ENCODE measurements at regions not wholly inside any gene's neighbourhood (a gene's known extent, or its start where the extent isn't known, plus 50 kb on each side); places are given as distances from the start of the nearest gene placed in this dataset.
"Not testable (repeated sequence)": the region's sequence is repeated elsewhere in the genome, so short reads cannot be mapped to it uniquely, and the experiment has no call there.

DNA sequence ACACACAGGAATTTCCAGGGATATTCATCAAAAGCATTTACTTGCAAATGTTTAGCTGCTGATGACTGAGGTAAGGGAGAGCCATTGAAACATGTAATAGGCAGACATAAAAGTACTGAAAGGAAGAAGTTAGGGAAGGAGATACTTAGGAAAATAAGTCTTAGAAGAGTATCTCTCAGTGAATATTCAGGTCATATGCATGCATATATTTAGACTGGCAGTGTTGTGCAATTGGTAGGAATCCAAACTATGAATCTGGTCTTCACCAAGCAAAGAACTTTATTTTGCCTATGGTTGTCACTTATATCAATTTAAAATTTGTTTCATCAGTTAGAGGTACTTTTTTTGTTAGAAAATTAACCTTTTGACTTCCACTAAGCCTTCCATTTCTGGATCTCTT is 1490.7 kb downstream of the SUCLG1 start:
- DNase-seq (ENCODE audit: low spot score), result no peak

DNA sequence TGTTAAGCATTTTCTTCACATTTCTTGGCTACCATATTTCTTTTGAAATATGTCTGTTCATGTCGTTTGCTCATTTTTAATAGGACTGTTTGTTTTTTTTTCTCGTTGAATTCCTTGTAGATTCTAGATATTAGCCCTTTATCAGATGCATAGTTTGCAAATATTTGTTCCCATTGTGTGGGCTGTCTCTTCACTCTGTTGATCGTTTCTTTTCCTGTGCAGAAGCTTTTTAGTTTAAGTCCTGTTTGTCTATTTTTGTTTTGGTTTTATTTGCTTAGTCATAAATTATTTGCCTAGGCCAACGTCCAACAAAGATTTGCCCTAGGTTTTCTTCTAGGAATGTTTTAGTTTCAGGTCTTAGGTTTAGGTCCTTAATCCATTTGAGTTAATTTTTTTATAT is 1494.7 kb downstream of the SUCLG1 start:
- DNase-seq (ENCODE audit: low spot score), result no peak

DNA sequence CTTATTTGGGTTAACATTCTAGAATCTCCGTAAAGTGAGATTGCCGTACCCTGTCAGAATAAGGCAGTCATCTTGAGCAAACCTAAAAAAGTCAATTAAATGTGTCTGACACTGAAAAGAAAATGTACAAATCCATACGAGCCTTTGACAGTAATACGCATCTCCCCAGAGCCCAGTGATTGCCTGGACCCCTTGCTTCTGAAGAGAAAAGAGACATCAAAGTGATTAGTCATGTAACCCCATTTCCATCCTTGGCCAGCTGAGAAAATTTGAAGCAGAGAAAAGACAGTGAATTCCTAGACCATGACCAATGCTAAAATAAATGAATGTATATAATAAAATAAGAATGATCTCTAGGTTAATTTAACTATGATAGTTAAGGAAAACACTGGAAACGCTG is 1499.4 kb downstream of the SUCLG1 start:
- DNase-seq (ENCODE audit: low spot score), result no peak

DNA sequence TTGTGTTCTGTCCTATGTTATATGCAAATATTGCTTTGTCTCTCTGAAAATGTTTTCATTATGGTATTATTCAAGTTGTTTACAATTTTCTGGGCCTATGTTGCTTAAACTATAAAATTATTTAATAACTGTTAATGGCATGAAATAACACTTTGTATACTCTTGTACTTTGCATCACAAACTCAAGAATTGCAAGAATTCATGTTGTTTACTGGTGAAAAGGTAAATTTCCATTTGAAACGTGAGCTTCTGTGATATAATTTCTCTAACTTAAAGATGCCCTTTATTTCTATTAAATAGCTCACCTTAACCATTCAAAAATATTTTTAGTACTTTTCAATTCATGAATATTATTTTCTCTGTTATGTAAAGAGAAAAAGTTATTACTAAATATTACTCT is 1504.2 kb downstream of the SUCLG1 start:
- DNase-seq (ENCODE audit: low spot score), result no peak

DNA sequence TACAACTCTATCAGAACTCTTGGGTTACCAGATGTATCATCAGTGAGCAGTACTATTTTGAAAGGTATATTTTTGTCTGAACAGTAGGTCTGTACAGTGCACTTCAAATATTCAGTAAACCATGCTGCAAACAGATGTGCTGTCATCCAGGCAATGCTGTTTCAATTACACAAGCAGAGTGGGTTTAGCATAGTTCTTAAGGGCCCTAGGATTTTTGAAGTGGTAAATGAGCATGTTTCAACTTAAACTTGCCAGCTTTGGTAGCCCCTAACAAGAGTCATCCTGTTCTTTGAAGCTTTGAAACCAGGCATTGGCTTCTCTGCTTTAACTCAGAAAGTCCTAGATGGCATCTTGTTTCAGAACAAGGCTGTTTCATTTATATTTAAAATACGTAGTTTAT is 1519.9 kb downstream of the SUCLG1 start:
- no peak for DNase-seq (ENCODE audit: low spot score)

DNA sequence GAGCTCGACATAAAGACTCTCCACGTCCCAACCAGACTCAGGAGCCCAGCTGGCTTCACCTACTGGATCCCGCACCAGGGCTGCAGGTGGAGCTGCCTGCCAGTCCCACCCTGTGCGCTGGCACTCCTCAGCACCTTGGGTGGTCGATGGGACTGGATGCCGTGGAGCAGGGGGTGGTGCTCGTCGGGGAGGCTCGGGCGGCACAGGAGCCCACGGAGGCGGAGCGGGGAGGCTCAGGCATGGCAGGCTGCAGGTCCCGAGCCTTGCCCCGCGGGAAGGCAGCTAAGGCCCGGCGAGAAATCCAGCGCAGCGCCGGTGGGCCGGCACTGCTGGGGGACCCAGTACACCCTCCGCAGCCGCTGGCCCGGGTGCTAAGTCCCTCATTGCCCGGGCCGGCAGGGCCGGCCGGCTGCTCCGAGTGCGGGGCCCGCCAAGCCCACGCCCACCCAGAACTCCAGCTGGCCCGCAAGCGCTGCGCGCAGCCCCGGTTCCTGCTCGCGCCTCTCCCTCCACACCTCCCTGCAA is 1520.7 kb downstream of the SUCLG1 start:
- DNase-seq (ENCODE audit: low spot score), result not testable (repeated sequence)

DNA sequence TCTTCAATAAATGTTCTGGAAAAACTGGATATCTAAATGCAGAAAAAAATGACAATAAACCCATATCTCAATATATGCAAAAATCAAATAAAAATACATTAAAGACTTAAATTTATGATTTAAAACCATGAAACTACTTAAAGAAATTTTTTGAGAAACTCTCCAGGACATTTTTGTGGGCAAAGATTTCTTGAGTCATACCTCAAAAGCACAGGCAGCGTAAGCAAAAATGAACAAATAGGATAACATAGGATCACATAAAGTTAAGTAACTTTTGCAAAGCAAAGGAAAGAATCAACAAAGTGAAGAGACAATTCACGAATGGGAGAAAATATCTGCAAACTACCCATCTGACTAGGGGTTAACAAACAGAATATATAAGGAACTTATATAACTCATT is 1545.5 kb downstream of the SUCLG1 start:
- DNase-seq (ENCODE audit: low spot score), result no peak

DNA sequence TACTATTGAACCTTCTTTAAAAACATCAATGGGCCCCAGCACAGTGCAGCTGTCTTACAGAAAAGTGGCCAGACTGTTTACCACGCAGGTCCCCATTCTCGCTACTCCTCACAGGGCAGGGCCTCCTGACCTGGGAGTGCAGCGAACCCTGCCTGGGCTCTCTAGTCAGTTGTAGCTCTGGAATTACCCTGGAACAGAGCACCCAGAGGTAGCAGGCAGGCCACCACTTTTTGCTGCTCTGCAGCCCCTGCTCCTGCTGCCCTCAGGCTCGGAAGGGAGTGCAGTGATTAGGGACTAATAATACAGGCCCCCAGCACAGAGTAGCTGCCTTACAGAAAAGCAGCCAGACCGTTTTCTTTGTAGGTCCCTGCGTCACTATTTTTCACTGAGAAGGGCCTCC is 1563.0 kb downstream of the SUCLG1 start:
- no peak for DNase-seq (ENCODE audit: low spot score)

DNA sequence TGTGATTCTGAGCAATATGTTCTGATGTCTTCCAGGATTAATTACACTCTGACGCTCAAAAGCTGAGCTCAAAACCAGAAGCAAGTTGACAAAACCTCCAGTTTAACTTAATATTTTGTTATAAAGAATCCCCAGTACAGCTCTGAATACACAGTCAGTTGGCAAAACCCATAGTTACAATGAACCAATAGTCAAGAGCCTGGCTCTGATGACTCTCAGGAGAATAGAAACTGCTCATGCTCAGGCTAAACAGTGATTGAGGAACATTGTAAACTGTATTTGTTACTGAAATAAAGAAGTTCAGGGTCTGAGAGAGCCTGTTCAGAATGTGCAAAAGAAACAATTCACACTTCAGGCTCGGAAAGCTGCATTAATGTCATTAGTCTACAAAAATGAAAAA is 1565.9 kb downstream of the SUCLG1 start:
- no peak for DNase-seq (ENCODE audit: low spot score)

DNA sequence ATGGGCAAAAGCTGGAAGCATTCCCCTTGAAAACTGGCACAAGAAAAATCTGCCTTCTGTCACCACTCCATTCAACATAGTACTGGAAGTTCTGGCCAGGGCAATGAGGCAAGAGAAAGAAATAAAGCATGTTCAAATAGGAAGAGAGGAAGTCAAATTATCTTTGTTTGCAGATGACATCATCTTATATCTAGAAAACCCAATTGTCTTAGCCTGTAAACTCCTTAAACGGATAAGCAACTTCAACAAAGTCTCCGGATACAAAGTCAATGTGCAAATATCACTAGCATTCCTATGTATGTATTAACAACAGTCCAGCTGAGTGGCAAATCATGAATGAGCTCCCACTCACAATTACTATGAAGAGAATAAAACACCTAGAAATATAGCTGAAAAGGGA is 1579.3 kb downstream of the SUCLG1 start:
- DNase-seq (ENCODE audit: low spot score), result no peak

DNA sequence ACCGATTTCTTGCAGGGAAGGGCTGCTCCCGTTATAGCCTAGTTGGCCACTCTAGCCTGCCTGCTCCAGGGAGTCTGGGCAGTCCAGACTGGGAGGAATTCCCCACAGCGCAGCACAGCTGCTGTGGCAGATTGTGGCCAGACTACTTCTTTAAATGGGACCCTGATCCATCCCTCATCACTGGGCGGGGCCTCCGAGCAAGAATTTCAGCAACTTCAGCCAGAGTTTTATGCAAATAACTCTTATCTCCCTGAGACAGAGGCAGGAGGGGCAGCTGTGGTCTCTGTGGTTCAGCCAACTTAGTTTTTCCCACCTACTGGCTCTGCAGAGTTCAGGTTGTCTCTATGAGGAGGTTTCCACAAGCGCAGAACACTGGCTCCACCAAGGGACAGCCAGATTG is 1583.2 kb downstream of the SUCLG1 start:
- peak; percentile 4 for DNase-seq (ENCODE audit: low spot score)

DNA sequence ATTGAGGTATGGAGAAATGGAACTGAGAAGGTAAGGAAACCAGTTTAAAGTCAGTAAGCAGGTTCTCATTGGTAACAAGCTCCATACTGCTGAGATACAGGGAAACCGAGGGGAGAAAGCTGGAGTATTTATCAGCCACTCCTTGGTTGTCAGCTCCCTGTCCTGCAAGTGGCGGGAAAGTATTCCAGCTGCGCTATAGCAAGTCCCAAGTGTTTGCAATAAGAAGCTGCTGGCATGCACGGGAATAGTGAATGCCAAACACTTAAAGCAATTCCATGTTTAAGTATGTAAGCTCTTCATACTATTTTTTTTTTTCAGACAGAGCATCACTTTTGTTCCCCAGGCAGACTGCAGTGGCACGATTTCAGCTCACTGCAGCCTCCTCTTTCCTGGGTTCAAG is 1601.1 kb downstream of the SUCLG1 start:
- no peak for DNase-seq (ENCODE audit: low spot score)

DNA sequence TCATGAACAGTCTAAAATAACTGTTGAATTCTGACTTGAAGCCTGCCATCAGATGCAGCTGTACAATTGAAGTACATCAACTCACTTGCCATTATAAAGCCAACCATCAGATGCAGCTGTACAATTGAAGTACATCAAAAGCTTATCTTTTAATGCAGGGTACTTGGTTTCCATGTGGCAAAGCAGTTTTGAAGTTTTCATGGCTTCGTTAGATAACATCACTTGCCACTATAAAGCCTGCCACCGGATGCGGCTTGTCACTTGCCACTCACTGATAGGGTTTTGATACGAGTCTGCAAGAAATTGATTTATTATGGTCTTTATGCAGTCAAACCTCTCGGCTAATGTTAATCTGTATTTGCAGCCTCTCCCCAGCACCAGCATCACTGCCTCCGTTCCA is 1605.8 kb downstream of the SUCLG1 start:
- DNase-seq (ENCODE audit: low spot score), result peak; percentile 2

DNA sequence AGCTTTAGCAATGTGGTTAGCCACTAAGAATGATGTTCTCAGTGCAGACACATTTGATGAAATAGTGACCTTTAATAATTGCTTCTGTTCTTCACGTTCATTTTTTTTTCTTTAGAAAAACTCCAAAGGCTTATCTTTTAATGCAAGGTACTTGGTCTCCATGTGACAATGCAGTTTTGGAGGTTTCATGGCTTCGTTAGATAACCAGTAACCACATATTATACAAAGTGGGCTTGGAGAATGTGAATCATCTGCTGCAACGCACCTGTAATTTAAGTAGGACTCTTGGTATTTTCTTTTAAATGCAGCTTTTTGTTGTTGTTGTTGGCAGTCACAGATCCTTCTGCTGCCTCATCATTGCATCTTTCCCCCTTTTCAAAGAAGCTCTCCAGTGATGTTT is 1606.3 kb downstream of the SUCLG1 start:
- no peak for DNase-seq (ENCODE audit: low spot score)

DNA sequence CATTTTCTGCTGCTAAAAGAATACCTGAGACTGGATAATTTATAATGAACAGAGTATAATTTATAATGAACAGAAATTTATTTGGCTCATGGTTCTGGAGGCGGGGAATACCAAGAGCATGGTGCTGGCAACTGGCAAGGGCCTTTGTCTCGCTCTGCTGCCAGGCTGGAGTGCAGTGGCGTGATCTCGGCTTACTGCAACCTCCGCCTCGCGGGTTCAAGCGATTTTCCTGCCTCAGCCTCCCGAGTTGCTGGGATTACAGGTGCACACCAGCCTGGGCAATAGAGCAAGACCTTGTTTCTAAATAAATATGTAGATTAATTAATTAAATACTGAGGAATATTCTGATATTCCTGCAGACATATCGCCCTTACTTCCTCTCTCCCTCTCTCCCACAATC is 1610.8 kb downstream of the SUCLG1 start:
- no peak for DNase-seq (ENCODE audit: low spot score)

DNA sequence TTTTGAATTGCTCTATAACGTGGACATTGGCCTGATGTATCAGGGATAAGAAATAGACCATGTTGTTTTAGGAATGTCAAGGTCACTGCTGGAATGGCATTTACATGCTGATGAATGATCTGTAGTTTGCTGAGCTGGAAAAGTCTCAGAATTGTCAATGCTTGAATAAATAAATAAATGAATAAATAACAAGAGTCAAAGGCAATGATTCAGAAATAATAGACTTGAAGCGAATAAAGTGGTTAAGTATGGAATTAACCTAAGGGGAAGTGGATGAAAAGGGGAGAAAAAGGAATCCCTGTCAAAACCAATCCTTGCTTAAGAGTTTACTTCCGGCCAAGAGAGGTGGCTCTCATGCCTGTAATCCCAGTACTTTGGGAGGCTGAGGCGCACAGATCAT is 1620.0 kb downstream of the SUCLG1 start:
- no peak for DNase-seq (ENCODE audit: low spot score)

DNA sequence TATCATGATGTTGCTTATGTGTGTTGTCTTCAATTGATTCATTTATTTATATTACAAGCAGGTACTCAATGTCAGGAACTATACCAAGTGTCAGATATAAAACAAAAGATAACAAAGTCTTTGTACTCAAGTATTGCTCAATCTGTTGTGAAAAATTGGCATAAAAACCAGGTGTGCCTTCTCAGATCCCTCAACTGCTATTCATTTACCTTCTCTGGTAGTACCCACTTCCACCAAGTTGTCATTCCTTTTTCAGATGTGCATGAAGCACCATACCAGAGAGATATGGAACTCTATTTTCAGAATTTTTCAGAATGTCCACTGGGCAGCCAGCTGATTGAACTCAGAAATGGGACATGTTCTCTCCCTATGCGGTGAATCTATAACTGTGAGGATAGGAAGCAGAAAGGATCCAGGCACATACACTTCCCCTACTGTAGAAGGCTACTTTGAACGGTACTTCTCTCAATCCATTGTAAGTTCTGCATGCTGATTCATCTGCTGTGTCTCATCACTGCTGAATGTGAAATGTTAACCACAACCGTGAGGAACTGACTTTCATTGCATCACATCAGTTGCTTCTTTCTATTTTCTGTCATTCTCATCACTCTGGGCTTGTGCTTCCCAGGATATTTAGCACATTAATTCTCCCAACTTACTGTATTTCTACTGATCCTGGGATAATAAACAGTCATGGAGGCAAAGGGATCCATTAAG is 1621.3 kb downstream of the SUCLG1 start:
- no peak for DNase-seq (ENCODE audit: low spot score)

DNA sequence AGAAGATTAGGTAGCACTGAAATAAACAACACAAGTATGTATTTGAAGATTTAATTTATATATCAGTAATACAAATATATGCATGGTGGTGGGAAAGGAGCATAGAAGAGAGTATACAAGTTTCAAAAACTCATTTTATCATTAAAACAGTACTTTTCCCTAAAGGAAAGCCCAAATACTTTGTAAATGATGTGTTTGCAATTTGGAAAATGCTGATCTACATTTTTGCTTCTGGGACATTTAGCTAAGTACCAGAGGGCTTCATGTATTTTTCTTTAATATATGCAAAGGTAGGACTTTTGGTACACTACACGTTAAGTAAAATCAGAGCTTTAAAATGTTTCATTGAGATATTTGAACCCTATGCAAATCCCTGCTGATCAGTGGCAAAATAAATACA is 1624.2 kb downstream of the SUCLG1 start:
- DNase-seq (ENCODE audit: low spot score), result no peak

DNA sequence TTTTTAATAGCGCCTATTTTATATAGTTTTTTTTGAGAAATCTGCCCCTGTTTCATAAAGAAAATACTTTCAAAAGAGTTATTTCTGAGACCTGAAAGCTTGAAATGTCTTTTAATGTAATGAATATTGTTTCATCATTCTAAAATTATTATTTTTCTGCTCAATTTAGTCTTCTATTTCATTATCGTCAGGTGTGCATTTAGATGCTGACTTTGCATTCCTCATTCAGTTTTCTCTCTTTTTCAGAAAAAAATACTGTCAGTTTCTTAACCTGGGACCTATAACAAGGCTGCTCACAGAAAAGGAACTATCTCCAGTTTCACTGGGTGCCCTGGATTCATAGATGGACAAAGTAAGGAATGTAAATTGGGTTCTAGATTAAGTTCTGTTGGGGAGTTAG is 1631.7 kb downstream of the SUCLG1 start:
- no peak for DNase-seq (ENCODE audit: low spot score)

DNA sequence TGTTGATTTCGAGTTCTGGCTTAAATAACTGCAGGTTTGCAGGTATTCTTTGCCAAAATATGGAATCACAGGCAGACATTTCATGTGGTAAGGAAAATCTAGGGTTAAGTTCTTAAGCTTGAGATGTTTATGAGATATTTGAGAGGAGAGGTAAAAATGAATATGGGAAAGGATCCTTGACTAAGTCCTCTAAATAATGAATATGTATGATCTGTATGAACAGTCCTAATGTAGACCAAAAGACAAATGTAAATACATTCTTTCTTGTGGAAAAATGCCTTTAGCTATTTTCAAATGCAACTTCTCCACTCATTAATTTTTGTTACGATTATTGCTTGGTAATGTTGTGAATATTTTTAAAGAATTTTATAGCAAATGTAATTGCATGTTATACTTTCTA is 1632.6 kb downstream of the SUCLG1 start:
- no peak for DNase-seq (ENCODE audit: low spot score)

DNA sequence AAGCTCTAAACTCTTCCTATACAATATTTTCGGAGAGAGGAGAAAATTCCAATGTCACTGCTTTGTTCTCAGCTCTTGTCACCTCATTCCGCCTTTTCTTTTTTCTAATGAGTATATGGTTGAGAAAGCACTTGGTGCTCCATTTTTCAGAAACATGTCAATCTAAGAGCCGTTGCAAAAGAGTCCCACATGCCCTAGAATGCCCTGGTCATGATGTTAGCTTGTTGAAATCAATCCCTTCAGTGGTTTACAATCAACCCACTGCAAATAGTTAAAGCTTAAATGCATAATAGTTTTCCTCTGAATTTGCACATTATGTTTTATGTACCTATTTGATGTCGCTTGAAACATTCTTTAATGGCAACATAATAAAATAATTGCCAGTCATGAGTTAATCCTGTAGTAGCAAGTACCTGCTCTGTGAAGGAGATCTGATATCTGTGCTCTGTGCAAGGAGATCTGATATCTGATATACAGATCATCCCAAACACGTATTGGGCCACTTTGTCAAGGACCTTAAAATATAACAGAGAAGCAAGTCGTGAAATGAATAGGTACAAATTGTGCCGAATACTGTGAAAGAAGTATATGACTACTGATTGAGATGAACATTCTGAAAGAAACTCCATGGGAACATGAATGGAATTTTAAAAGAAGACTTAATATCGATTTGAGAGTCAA is 1633.5 kb downstream of the SUCLG1 start:
- no peak for DNase-seq (ENCODE audit: low spot score)

DNA sequence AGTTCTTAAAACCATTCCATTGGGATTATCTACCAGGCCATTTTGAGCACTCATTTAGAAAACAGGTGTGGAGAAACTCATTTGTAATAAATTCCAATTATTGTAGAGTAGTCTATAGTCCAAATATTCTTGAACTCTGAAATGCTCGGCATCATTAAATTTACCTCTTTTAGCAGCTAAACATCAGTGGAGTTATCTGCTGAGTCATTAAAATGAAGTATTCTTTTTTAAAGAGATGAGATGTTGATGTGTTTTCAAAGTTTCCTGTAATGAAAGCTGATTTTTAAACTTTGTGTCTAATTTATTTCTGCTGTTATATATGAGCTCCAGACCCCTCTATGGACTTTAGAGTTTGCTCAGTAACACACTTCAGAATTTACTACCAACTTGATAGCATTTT is 1635.2 kb downstream of the SUCLG1 start:
- DNase-seq (ENCODE audit: low spot score), result no peak

DNA sequence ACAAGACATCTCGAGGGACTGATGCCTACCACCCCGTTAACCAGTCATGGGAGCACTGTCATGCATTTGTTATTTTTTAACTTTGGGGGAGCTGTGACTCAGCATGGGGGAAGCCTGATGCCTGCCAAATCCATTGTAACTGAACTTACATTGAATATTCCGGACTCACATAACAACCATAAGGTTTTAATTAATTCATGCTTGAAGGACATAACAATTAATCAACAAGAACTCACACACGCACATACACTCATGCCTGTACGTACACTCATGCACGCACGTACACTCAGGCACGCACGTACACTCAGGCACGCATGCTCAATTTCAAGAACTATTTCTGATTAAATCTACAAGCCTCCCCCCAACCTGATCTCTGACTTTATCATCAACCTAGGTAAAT is 1639.1 kb downstream of the SUCLG1 start:
- no peak for DNase-seq (ENCODE audit: low spot score)

DNA sequence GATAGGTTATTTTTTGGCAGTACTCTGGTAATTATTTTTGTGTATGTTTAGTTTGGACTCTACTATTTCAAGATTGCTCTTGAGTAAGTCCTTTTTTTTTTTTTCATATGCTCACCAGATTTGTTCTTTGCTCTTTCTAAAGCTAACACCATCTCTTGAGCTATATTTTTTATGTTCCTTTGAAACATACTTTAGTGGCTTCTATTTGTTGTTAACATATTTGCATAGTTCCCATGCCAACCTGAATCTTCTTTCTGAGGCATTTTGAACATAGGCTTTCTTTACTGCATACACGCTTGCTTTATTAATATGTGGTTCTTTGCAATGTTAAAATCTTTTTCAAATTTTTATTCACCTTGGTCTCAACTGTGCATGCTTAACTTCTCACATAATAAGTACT is 1644.9 kb downstream of the SUCLG1 start:
- no peak for DNase-seq (ENCODE audit: low spot score)

Measured in hematopoietic multipotent progenitor cell treated with erythropoietin and hydrocortisone succinate and interleukin-3 and kit ligand, for 15 days (in vitro differentiated cells).